B cell (primary cell): ENCODE measurements at regions not wholly inside any gene's neighbourhood (a gene's known extent, or its start where the extent isn't known, plus 50 kb on each side); places are given as distances from the start of the nearest gene placed in this dataset.

ENCODE experiments used
- ATAC-seq: fragments of 200-7000 bp; cut with Tn5 transposase; one replicate; pipeline ENCODE4 v1.10.0; 2021; ENCODE audit warnings: low read depth, mild to moderate bottlenecking, moderate number of reproducible peaks, moderate library complexity
- CTCF ChIA-PET: fragments of 350-600 bp; sonication (Branson Sonifier 250); formaldehyde crosslinking; loops from one replicate; lab custom pipeline; 2021; ENCODE audit warnings: antibody characterized with exemption, inconsistent platforms; lab: Charles Lee
- POLR2A ChIA-PET: fragments of 350-600 bp; sonication (Branson Sonifier 250); formaldehyde crosslinking; loops from one replicate; lab custom pipeline; 2021; ENCODE audit warnings: antibody characterized with exemption; lab: Charles Lee
- DNase-seq: peaks from one replicate; pipeline ENCODE4 v3.0.0; 2013
- H2AFZ ChIP-seq: 2 replicates; pipeline ENCODE4 v1.6.1; 2012; ENCODE audit warnings: mild to moderate bottlenecking, low read depth, low read length; ENCODE audit not compliant: insufficient read depth, poor library complexity, severe bottlenecking
- H3K27ac ChIP-seq, 2 donors: 1 replicate in 1 of 2; 2 replicates in 1 of 2; pipeline ENCODE4 v1.5.1; 2012 to 2013; ENCODE audit warnings: low read length in 2 of 2, mild to moderate bottlenecking in 2 of 2, moderate library complexity in 1 of 2
- H3K27me3 ChIP-seq, 4 experiments: fragments of 200-600 bp in 1 of 4; sonication (generic) in 1 of 4; replicated peaks in 1 of 4; 1 replicate in 2 of 4; 2 replicates in 2 of 4; pipeline versions ENCODE4 v1.6.1 to v1.7.0; 2013 to 2016; ENCODE audit warnings: low read length in 3 of 4, mild to moderate bottlenecking in 2 of 4, mixed read lengths in 1 of 4, moderate library complexity in 1 of 4; ENCODE audit not compliant: insufficient read depth in 4 of 4, control insufficient read depth in 3 of 4; ENCODE audit errors: control extremely low read depth in 1 of 4
- H3K36me3 ChIP-seq, 2 experiments: replicated peaks in 1 of 2; 1 replicate in 1 of 2; 2 replicates in 1 of 2; pipeline versions ENCODE4 v1.6.1 to v1.7.1; 2013; ENCODE audit warnings: low read length in 1 of 2; ENCODE audit not compliant: insufficient read depth in 2 of 2, control insufficient read depth in 1 of 2; ENCODE audit errors: control extremely low read depth in 1 of 2, extremely low read depth in 1 of 2
- H3K4me1 ChIP-seq, 2 donors: fragments of 200-600 bp in 1 of 2; sonication (generic) in 1 of 2; 1 replicate in 1 of 2; 2 replicates in 1 of 2; pipeline versions ENCODE4 v1.5.1 to v1.6.1; 2013 to 2017; ENCODE audit warnings: low read length in 2 of 2; ENCODE audit not compliant: control insufficient read depth in 2 of 2, insufficient read depth in 2 of 2
- H3K4me2 ChIP-seq: replicated peaks from 2 replicates; pipeline ENCODE3; 2012; ENCODE audit warnings: mild to moderate bottlenecking, low read depth, low read length; ENCODE audit not compliant: poor library complexity, severe bottlenecking
- H3K4me3 ChIP-seq, 5 experiments: fragments of 200-600 bp in 1 of 5; sonication (generic) in 1 of 5; 1 replicate in 3 of 5; 2 replicates in 2 of 5; pipeline versions ENCODE4 v1.5.1 to v1.7.0; 2011 to 2016; ENCODE audit warnings: low read length in 4 of 5, mild to moderate bottlenecking in 4 of 5, low read depth in 2 of 5, control low read depth in 1 of 5, moderate library complexity in 1 of 5; ENCODE audit not compliant: insufficient read depth in 1 of 5; ENCODE audit errors: control extremely low read depth in 1 of 5, extremely low read depth in 1 of 5
- H3K79me2 ChIP-seq: fragments of 200-600 bp; sonication (generic); one replicate; pipeline ENCODE4 v1.6.0; 2016; ENCODE audit warnings: low read length; ENCODE audit not compliant: control insufficient read depth, insufficient read depth
- H3K9ac ChIP-seq: fragments of 200-600 bp; sonication (generic); 2 replicates; pipeline ENCODE4 v1.6.1; 2017; ENCODE audit warnings: mild to moderate bottlenecking, low read length, moderate library complexity
- H3K9me3 ChIP-seq, 3 donors: one replicate each; pipeline versions ENCODE4 v1.6.1 to v1.7.1; 2013; ENCODE audit warnings: low read length in 2 of 3; ENCODE audit not compliant: control insufficient read depth in 2 of 3, insufficient read depth in 1 of 3; ENCODE audit errors: control extremely low read depth in 1 of 3
- H4K20me1 ChIP-seq: 2 replicates; pipeline ENCODE4 v1.6.0; 2012; ENCODE audit warnings: mild to moderate bottlenecking, low read length; ENCODE audit not compliant: insufficient read depth, control insufficient read depth, poor library complexity, severe bottlenecking
- H3K27ac Mint-ChIP-seq: one replicate; pipeline ENCODE4 v1.8.0; 2021; ENCODE audit warnings: mixed read lengths
- H3K27me3 Mint-ChIP-seq: one replicate; pipeline ENCODE4 v1.8.0; 2021; ENCODE audit warnings: mixed read lengths
- H3K4me1 Mint-ChIP-seq: one replicate; pipeline ENCODE4 v1.8.0; 2021; ENCODE audit warnings: mixed read lengths
- H3K4me3 Mint-ChIP-seq: one replicate; pipeline ENCODE4 v1.8.0; 2021; ENCODE audit warnings: mixed read lengths
- H3K9me3 Mint-ChIP-seq: one replicate; pipeline ENCODE4 v1.8.0; 2022; ENCODE audit warnings: mixed read lengths; ENCODE audit not compliant: insufficient read depth
- EZH2 ChIP-seq: IDR thresholded peaks from 2 replicates; pipeline ENCODE4 v1.6.1; 2012; ENCODE audit warnings: borderline replicate concordance, low read depth, mild to moderate bottlenecking, moderate library complexity, low read length; ENCODE audit not compliant: insufficient read depth, poor library complexity, severe bottlenecking
- WGBS: methylation state at CpG from one replicate; pipeline ENCODE4 v1.1.5; 2013; ENCODE audit warnings: missing lambda C conversion rate; ENCODE audit not compliant: insufficient coverage; 5-methylcytosine and 5-hydroxymethylcytosine counted together
- intact Hi-C: fragments of 100-400 bp; cut with micrococcal nuclease; formaldehyde crosslinking; loops from one replicate; pipeline ENCODE4 v1.10.0; 2022
- TF ChIP-seq, protein P1 (sequence below): fragments of 200-600 bp; IDR thresholded peaks from one replicate; pipeline ENCODE4 v1.8.0; 2022; ENCODE audit warnings: antibody characterized with exemption, mild to moderate bottlenecking

DNA sequence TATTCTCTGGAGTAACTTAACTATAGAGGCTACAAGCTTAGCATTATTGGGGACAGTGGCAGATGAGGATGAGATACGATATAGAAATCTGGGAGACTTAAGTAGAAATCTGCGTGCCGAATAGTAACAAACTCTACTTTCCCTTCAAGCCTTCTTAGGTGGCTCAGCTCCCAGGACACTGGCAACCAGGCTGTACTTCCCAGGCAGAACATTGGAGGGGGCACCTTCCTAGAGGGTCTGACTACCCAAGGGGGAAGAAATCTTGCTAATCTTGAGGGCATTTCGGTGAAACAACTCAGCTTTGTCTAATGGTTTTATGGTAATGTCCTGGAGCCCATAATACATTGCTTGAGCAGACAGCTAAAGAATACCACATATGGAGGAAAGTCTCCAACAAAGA lies 126.2 kb upstream of the DTNA start:
- 100% methylated on average over 2 of the region's 4 CpGs for WGBS
- no peak overlapping the region for H3K27ac Mint-ChIP-seq
- intact Hi-C loops = no loop called here

DNA sequence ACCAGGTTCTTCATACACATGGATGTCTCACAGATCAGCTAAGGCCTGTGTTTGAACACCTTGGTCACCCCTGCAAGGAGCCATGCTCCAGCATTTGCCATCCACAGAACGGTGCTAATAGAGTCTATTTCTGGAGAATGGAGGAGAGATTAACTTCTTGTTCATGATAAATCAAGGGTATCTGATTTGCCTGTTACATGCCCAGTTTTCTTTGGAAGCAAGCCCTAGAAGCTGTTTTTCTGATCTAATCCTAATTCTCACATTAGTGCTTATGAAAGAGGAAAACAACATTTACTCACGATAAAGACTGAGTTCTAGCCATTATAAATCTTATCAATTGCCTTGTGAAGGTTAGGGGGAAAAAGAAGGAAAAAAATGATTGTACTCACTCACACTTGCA lies 119.6 kb upstream of the DTNA start:
- ATAC-seq = no peak

More for the DNA sequence above, 126.2 kb upstream of the DTNA start:
- TF ChIP-seq, protein P1, sequence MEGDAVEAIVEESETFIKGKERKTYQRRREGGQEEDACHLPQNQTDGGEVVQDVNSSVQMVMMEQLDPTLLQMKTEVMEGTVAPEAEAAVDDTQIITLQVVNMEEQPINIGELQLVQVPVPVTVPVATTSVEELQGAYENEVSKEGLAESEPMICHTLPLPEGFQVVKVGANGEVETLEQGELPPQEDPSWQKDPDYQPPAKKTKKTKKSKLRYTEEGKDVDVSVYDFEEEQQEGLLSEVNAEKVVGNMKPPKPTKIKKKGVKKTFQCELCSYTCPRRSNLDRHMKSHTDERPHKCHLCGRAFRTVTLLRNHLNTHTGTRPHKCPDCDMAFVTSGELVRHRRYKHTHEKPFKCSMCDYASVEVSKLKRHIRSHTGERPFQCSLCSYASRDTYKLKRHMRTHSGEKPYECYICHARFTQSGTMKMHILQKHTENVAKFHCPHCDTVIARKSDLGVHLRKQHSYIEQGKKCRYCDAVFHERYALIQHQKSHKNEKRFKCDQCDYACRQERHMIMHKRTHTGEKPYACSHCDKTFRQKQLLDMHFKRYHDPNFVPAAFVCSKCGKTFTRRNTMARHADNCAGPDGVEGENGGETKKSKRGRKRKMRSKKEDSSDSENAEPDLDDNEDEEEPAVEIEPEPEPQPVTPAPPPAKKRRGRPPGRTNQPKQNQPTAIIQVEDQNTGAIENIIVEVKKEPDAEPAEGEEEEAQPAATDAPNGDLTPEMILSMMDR = no peak
- TF ChIP-seq EZH2 = no peak
- ATAC-seq = no peak
- no peak overlapping the region for H3K4me3 Mint-ChIP-seq
- ChIA-PET POLR2A (no interaction called here), CTCF (interaction anchor here (0.7 kb wide), 1 partner anchor 461 kb away, joined by 3 read pairs; no protein-coding TSS in a partner anchor)
- H3K9me3 Mint-ChIP-seq = no peaks in the 10 kb centered on the region
- Histone ChIP-seq H3K27me3 (no peaks in the 10 kb centered on the region), H3K27ac (no peak overlapping the region), H2AFZ (no peak overlapping the region), H3K4me3 (no peak overlapping the region), H3K4me1 (no peaks in the 10 kb centered on the region), H3K9me3 (peaks cover 0 to 5% (median 0%) of the 10 kb centered on the region in 3 donors), H4K20me1 (no peaks in the 10 kb centered on the region), H3K4me2 (no peak overlapping the region), H3K36me3 (no peaks in the 10 kb centered on the region), H3K9ac (no peak overlapping the region), H3K79me2 (no peaks in the 10 kb centered on the region)
- H3K27me3 Mint-ChIP-seq = no peaks in the 10 kb centered on the region
- no peak for DNase-seq
- H3K4me1 Mint-ChIP-seq = no peaks in the 10 kb centered on the region

More for the DNA sequence above, 119.6 kb upstream of the DTNA start:
- TF ChIP-seq, protein P1 = no peak
- no peak for TF ChIP-seq EZH2
- no peaks in the 10 kb centered on the region for H3K36me3 ChIP-seq
- H3K27me3 ChIP-seq = no peaks in the 10 kb centered on the region
- no peaks in the 10 kb centered on the region for H3K9me3 ChIP-seq
- Mint-ChIP-seq H3K4me3 (no peak overlapping the region), H3K4me1 (no peaks in the 10 kb centered on the region), H3K27me3 (no peaks in the 10 kb centered on the region), H3K9me3 (no peaks in the 10 kb centered on the region), H3K27ac (no peak overlapping the region)
- no peak overlapping the region for H3K27ac ChIP-seq
- no peaks in the 10 kb centered on the region for H4K20me1 ChIP-seq
- DNase-seq = no peak
- H2AFZ ChIP-seq = no peak overlapping the region
- WGBS = no CpG with 5 or more reads among the region's 2 CpGs
- H3K4me1 ChIP-seq = no peaks in the 10 kb centered on the region
- no peaks in the 10 kb centered on the region for H3K79me2 ChIP-seq
- CTCF ChIA-PET = no interaction called here
- intact Hi-C loops = no loop called here
- H3K4me2 ChIP-seq = no peak overlapping the region
- H3K9ac ChIP-seq = no peak overlapping the region
- H3K4me3 ChIP-seq = no peak overlapping the region
- POLR2A ChIA-PET = no interaction called here
